Endothelial cell of umbilical vein (primary cell): ENCODE measurements at regions not wholly inside any gene's neighbourhood (a gene's known extent, or its start where the extent isn't known, plus 50 kb on each side); places are given as distances from the start of the nearest gene placed in this dataset.
"Not testable (repeated sequence)": the region's sequence is repeated elsewhere in the genome, so short reads cannot be mapped to it uniquely, and the experiment has no call there.

Experiments used
- BruUV-seq: library from RNA; stranded (reverse); fragments of 400-500 nt; replicated peaks from 2 replicates; lab custom pipeline; 2021; lab: Mats Ljungman, UMichigan
- CTCF ChIA-PET: fragments of 300-600, 350-600 bp; sonication (Branson Sonifier 250); formaldehyde crosslinking; loops from one replicate; lab custom pipeline; 2021; ENCODE audit warnings: antibody characterized with exemption, inconsistent platforms; lab: Charles Lee
- POLR2A ChIA-PET: fragments of 300-600, 350-600 bp; sonication (Branson Sonifier 250); formaldehyde crosslinking; loops from one replicate; lab custom pipeline; 2021; ENCODE audit warnings: antibody characterized with exemption, inconsistent platforms; lab: Charles Lee
- DNase-seq: peaks from one replicate; pipeline ENCODE4 v3.0.0-alpha.2; 2011; ENCODE audit warnings: low read depth, low spot score
- FAIRE-seq: peaks from 2 replicates; lab custom pipeline; 2011; peaks lifted over from hg19 to GRCh38; lab: Jason Lieb, UNC
- H2AFZ ChIP-seq: 2 replicates; pipeline ENCODE4 v1.6.0; 2012; ENCODE audit warnings: low read depth, low read length, control low read depth, inconsistent platforms
- H3K27ac ChIP-seq: 2 replicates; pipeline ENCODE4 v1.5.1; 2011; ENCODE audit warnings: low read depth, mild to moderate bottlenecking, control low read depth, low read length, moderate library complexity; ENCODE audit not compliant: insufficient read depth
- H3K27me3 ChIP-seq, 2 experiments: 2 replicates each; pipeline versions ENCODE4 v1.6.0 to v1.6.1; 2011; ENCODE audit warnings: low read length in 2 of 2, mixed read lengths in 1 of 2; ENCODE audit not compliant: control insufficient read depth in 2 of 2, insufficient read depth in 2 of 2
- H3K36me3 ChIP-seq, 2 experiments: 2 replicates in 1 of 2; 3 replicates in 1 of 2; pipeline ENCODE4 v1.5.1; 2011; ENCODE audit warnings: low read length in 2 of 2, mild to moderate bottlenecking in 1 of 2, moderate library complexity in 1 of 2; ENCODE audit not compliant: control insufficient read depth in 2 of 2, insufficient read depth in 2 of 2; ENCODE audit errors: extremely low read depth in 1 of 2
- H3K4me1 ChIP-seq: 3 replicates; pipeline ENCODE4 v1.5.1; 2011; ENCODE audit warnings: mild to moderate bottlenecking, low read length; ENCODE audit not compliant: control insufficient read depth, insufficient read depth; ENCODE audit errors: extremely low read depth
- H3K4me2 ChIP-seq: 2 replicates; pipeline ENCODE4 v1.6.1; 2011; ENCODE audit warnings: low read length, control low read depth, mixed read lengths; ENCODE audit not compliant: insufficient read depth
- H3K4me3 ChIP-seq, 3 experiments: fragments of 200-600 bp in 1 of 3; sonication (generic), shearing (Covaris generic) in 1 of 3; replicated peaks in 1 of 3; 2 replicates each; pipeline ENCODE4 v1.5.1; 2011 to 2016; ENCODE audit warnings: control low read depth in 3 of 3, low read length in 3 of 3, mild to moderate bottlenecking in 2 of 3, inconsistent platforms in 1 of 3, low read depth in 1 of 3, moderate library complexity in 1 of 3; ENCODE audit not compliant: insufficient read depth in 1 of 3
- H3K79me2 ChIP-seq: 2 replicates; pipeline ENCODE4 v1.6.0; 2012; ENCODE audit warnings: low read length, inconsistent platforms; ENCODE audit not compliant: control insufficient read depth, insufficient read depth
- H3K9ac ChIP-seq: replicated peaks from 2 replicates; pipeline ENCODE3; 2011; ENCODE audit warnings: low read length, control low read depth; ENCODE audit not compliant: insufficient read depth; ENCODE audit errors: extremely low read depth
- H3K9me1 ChIP-seq: replicated peaks from 3 replicates; pipeline ENCODE4 v1.6.0; 2011; ENCODE audit warnings: mild to moderate bottlenecking, low read length; ENCODE audit not compliant: control insufficient read depth, insufficient read depth; ENCODE audit errors: extremely low read depth
- H3K9me3 ChIP-seq: replicated peaks from 2 replicates; pipeline ENCODE4 v1.5.1; 2012; ENCODE audit warnings: low read length, inconsistent platforms; ENCODE audit not compliant: control insufficient read depth, insufficient read depth
- H4K20me1 ChIP-seq: replicated peaks from 2 replicates; pipeline ENCODE3; 2011; ENCODE audit warnings: mild to moderate bottlenecking, low read length; ENCODE audit not compliant: control insufficient read depth, insufficient read depth; ENCODE audit errors: extremely low read depth
- CTCF ChIP-seq, 2 donors: IDR thresholded peaks; 1 replicate in 1 of 2; 2 replicates in 1 of 2; pipeline ENCODE4 v1.5.1; 2011; ENCODE audit warnings: low read length in 2 of 2, mild to moderate bottlenecking in 2 of 2, moderate library complexity in 2 of 2, control low read depth in 1 of 2, inconsistent platforms in 1 of 2, low read depth in 1 of 2; ENCODE audit not compliant: insufficient read depth in 1 of 2; ENCODE audit errors: extremely low read depth in 1 of 2
- EZH2 ChIP-seq: IDR thresholded peaks from 2 replicates; pipeline ENCODE4 v1.6.1; 2012; ENCODE audit warnings: borderline replicate concordance, low read depth, mild to moderate bottlenecking, moderate library complexity, low read length, inconsistent platforms; ENCODE audit not compliant: severe bottlenecking
- FOS ChIP-seq: IDR thresholded peaks from 2 replicates; pipeline ENCODE4 v1.6.1; 2011; ENCODE audit warnings: mild to moderate bottlenecking, low read length, moderate library complexity, borderline replicate concordance; ENCODE audit not compliant: insufficient read depth
- GATA2 ChIP-seq: IDR thresholded peaks from 2 replicates; pipeline ENCODE4 v1.7.0; 2011; ENCODE audit warnings: low read depth, mild to moderate bottlenecking, moderate library complexity, mixed read lengths, low read length; ENCODE audit not compliant: insufficient read length, insufficient read depth
- JUN ChIP-seq: IDR thresholded peaks from 2 replicates; pipeline ENCODE4 v1.6.1; 2011; ENCODE audit warnings: borderline replicate concordance, low read depth; ENCODE audit not compliant: insufficient read length, insufficient read depth
- MAX ChIP-seq: IDR thresholded peaks from 2 replicates; pipeline ENCODE4 v1.6.1; 2011; ENCODE audit not compliant: insufficient read depth, insufficient read length
- MYC ChIP-seq: IDR thresholded peaks from one replicate; pipeline ENCODE4 v1.6.1; 2011; ENCODE audit warnings: mild to moderate bottlenecking, low read depth, low read length
- POLR2A ChIP-seq: IDR thresholded peaks from 2 replicates; pipeline ENCODE4 v1.6.1; 2012; ENCODE audit warnings: low read depth, mild to moderate bottlenecking, control low read depth, low read length
- POLR2AphosphoS5 ChIP-seq: IDR thresholded peaks from 2 replicates; pipeline ENCODE4 v1.6.1; 2012; ENCODE audit warnings: low read depth, mild to moderate bottlenecking, control low read depth, low read length, moderate library complexity; ENCODE audit not compliant: insufficient read depth
- dilution Hi-C: fragments of 300-500 bp; cut with MboI; formaldehyde crosslinking; loops from one replicate; pipeline ENCODE4 v1.15.0; 2019; ENCODE audit warnings: low sequenced_read_pairs; ENCODE audit not compliant: extremely low pct_ligation_motif_present
- intact Hi-C: fragments of 100-400 bp; cut with micrococcal nuclease; formaldehyde crosslinking; loops from one replicate; pipeline ENCODE4 v1.10.0; 2022

GRCh38 chr12:9395220-9395619 is 187.0 kb upstream of the PZP start:
- H3K9me1 ChIP-seq, CTCF ChIA-PET, DNase-seq, H3K4me1 ChIP-seq, H3K27ac ChIP-seq, H3K4me3 ChIP-seq, H3K27me3 ChIP-seq, POLR2A ChIA-PET, BruUV-seq, H3K9ac ChIP-seq, H3K79me2 ChIP-seq, H3K4me2 ChIP-seq, H4K20me1 ChIP-seq, H3K9me3 ChIP-seq, H3K36me3 ChIP-seq, FAIRE-seq, H2AFZ ChIP-seq, intact Hi-C loops, dilution Hi-C loops: not testable (repeated sequence)

- BruUV-seq, result no TSS peak
These were observed 184.6 kb upstream of the PZP start for GRCh38 chr12:9392842-9393241.

More at GRCh38 chr12:9392842-9393241, 184.6 kb upstream of the PZP start:
- ChIA-PET CTCF (no interaction called here), POLR2A (no interaction called here)
- H3K4me3 ChIP-seq, result no peak overlapping the region
- intact Hi-C loops (no loop called here), dilution Hi-C loops (no loop called here)
- H3K4me1 ChIP-seq, result no peaks in the 10 kb centered on the region
- H3K36me3 ChIP-seq, result no peaks in the 10 kb centered on the region
- FAIRE-seq (no peak), DNase-seq (no peak)
- TF ChIP-seq EZH2 (no peak), FOS (no peak), JUN (no peak), MAX (no peak), POLR2AphosphoS5 (no peak), CTCF (IDR thresholded peaks at IDR 0.05; ENCODE audit: extremely low read depth in 1 of 2, insufficient read depth in 1 of 2, low read depth in 1 of 2, low read length in 2 of 2) (no peak), MYC (no peak), POLR2A (no peak), GATA2 (no peak)
- H3K9me1 ChIP-seq, result no peaks in the 10 kb centered on the region
- no peak overlapping the region for H3K9ac ChIP-seq
- H4K20me1 ChIP-seq, result no peaks in the 10 kb centered on the region
- H3K27ac ChIP-seq, result no peak overlapping the region
- peaks cover 7 to 12% of the 10 kb centered on the region in 2 experiments for H3K27me3 ChIP-seq
- no peaks in the 10 kb centered on the region for H3K9me3 ChIP-seq
- no peak overlapping the region for H2AFZ ChIP-seq
- H3K4me2 ChIP-seq, result no peak overlapping the region
- H3K79me2 ChIP-seq, result no peaks in the 10 kb centered on the region
